Medulla oblongata (tissue), 1 donor: ENCODE measurements at regions not wholly inside any gene's neighbourhood (a gene's known extent, or its start where the extent isn't known, plus 50 kb on each side); places are given as distances from the start of the nearest gene placed in this dataset.
A peak's percentile ranks its signal among the peaks of the same experiment; 100 is the strongest.
"Not testable (repeated sequence)": the region's sequence is repeated elsewhere in the genome, so short reads cannot be mapped to it uniquely, and the experiment has no call there.

Experiments used
- DNase-seq: peaks from one replicate; pipeline ENCODE4 v3.0.0-alpha.2; 2015; ENCODE audit errors: extremely low spot score

DNA sequence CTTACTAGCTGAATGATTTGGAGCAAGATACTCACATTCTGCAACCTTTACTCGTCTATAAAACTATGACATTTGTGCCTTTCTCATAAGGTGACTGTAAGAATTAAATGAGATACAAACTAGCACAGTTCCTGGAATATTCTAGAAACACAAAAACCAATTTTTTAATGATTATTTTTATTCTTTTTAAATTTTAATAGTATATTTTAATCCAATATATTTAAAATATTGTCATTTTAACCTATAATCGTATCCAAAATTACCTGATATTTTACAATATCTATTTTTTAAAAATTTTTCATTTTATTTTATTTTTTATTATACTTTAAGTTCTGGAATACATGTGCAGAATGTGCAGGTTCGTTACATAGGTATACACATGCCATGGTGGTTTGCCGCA, 238.1 kb downstream of the OLFM4 start:
- no peak for DNase-seq

DNA sequence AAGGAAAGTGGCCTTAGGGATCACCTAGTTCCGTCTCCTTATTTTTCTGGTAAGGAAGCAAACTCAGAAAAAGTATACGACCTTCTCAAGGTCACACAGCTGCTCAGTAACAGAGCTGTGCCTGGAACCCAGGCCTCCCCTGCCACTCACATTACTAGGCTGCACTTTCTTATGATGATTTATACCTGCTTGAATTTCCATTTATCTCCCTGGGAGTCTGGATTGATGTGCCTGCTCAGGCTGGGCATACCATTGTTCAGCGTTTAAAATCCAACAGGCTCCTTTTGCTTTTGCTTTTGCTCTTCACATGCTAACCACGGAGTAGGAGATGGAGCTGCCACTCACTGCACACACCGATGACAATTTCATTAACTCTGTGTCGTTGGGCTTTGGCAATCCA, 241.0 kb downstream of the OLFM4 start:
- no peak for DNase-seq

DNA sequence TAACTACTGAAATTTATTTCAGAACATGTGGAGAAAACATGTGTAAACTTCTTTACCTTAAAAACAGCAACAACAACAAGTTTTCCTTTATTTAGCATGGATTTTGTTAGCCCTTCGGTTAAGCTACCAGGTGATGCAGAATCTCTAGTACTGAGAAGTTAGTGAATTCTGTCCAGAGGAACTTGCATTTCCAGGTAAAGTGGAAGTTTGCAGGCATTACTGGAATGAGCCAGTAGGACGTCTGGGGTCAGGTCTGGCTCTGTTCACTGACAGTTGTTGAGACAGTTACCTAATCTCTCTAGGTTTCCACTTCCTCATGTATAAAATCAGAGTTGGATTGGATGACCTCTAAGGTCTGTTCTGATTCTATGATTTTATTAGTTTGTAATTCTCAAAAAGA, 244.3 kb downstream of the OLFM4 start:
- no peak for DNase-seq

DNA sequence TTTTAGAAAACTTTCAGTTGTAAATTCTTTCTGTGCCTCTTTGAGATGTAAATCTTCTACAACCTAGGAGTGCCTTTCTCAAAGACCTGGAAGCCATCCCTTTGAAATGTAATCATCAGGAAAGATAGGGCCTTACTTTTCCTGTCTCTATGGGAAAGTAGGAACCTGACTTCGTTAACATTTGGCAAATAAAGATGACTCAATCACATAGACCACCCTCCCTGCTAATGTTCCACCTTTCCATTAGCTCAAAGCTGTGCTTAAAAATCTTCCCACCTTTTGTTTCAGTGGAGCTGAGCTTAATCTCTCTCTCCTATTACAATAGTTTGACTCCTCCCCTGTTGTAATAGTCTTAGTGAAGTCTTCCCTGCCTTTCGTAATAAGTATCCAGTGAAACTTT, 247.7 kb downstream of the OLFM4 start:
- no peak for DNase-seq

DNA sequence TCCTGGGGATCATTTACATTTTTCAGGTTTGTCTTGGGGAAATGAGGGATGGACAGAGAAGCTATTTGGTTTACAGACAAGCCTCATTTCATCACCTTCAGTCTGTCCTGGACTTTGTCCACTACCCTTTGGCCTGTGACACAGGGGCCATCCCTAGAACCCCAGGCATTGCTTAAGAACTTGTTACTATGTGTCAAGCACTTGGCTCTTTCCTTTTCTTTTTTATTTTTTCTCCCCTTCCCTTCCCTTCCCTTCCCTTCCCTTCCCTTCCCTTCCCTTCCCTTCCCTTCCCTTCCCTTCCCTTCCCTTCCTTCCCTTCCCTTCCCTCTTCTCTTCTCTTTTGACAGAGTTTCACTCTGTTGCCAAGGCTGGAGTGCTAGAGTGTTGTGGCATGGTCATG, 253.1 kb downstream of the OLFM4 start:
- no peak for DNase-seq

DNA sequence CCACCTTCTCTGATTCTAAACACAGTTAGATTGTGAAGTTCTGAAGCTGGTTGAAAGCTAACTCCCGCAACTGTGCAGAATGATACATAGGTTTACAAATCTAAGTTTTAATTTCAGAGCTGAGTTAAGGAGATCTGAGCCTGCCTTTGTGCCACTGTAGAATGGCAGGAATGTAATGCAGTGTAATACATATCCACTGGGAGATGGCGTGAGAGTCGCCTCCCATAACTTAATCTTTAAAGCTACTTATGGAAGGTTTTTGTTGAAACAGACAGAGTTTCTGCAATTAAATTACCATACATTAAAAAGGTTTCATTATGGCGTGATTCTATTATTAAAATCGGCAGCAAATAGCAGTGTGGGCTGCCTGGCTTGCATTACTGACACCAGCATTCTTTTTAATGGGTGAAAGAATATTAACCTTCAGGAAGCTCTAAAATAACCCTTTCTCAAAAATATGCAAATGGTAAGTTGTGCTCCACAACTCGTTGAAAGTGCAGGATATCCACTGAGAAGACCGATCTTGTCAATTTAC, 257.4 kb downstream of the OLFM4 start:
- no peak for DNase-seq

DNA sequence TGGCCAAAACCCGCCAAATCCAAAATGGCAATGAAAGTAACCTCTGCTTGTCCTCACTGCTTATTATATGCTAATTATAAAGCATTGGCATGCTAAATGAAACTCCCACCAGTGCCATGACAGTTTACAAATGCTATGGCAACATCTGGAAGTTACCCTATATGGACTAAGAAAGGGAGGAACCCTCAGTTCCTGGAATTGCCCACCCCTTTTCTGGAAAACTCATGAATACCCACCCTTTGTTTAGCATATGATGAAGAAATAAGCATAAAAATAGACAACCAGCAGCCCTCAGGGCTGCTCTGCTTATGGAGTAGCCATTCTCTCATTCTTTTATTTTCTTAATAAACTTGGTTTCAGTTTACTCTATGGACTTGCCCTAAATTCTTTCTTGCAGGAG, 269.8 kb downstream of the OLFM4 start:
- no peak for DNase-seq

DNA sequence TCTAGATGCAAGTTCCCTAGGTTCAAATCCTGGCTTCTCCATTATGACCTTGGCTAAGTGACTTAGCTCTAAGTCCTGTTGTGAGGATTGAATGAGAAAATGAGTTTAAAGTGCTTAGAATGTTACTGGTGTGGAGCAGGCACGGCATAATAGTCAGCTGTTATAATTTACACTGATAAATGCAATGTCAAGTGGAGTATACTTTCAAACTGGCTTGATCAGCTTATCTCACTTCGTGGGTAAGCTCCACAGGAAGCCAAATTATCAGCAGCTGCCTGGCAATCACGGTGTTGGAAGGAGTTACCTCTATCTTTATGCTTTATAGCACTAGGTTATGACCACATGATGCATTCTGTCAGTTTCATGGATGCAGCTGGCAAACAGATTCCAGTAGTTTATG, 272.8 kb downstream of the OLFM4 start:
- no peak for DNase-seq

DNA sequence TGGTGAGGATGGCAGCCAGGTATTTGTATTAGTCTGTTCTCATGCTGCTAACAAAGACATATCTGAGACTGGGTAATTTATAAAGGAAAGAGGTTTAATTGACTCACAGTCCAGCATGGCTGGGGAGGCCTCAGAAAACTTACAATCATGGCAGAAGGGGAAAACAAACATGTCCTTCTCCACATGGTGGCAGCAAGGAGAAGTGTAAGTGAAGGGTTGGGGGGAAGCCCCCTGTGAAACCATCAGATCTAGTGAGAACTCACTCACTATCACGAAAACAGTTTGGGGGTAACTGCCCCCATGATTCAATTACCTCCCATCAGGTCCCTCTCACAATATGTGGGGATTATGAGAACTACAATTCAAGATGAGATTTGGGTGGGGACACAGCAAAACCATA, 276.8 kb downstream of the OLFM4 start:
- not testable (repeated sequence) for DNase-seq

DNA sequence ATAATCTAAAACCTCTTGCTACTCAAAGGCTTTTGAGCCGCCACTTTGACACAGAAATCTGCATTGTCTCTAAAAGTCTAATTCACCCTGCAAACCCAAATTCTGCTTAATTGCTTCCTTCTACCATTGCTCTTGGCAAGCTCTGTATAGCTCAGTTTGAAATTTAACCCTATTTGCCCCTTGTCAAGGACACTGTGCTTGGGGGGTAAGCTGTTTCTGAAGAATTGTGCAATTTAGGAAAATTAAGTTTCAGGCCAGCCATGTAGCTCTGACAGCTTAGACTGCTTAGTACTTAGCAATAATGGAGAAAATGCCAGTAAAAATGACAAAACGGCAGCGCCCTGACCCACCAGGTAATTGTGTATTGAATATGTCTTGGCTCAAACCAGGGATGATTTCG, 282.2 kb downstream of the OLFM4 start:
- no peak for DNase-seq

DNA sequence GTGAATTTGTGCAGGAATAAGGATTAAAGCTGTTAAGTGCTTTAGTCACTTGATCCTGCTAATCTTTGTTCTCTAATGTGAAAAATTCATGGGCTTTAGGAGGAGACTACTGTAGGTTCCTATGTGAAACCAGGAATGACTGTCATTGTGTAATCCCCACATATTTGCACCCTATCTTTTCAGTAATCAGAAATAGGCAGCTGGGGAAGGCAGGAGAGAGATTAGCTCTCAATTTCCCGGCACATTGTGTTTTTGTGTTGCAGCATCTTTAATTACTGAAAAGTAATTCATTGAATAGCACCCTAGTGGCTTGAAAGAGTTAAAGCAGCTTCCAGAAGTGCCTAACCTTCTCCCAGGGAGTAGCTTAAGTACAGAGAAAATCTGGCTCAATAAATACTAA, 282.9 kb downstream of the OLFM4 start:
- no peak for DNase-seq

DNA sequence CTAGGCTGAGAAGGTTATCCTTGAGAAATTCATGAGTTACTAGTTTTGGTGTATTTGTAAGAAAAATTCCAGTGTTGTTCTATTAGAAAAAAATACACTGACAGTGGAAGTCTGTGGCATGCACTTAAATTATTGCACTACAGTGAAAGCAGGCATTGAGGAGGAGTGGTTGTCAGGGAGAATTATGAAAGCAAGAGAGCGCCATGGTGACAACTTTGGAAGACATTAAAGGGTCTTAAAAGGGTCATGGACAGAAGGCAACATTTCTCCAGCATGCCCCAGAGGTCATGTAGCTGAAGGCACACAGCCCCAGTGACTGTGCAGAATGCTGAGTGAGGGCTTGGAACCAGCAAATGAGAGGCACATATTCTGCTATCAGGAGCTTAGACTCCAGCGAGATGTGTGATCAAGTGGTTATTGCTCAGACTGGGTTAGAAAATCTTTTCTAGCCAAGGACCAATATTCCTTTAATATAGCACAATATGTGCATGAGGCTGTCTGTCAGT, 292.7 kb downstream of the OLFM4 start:
- DNase-seq = no peak

DNA sequence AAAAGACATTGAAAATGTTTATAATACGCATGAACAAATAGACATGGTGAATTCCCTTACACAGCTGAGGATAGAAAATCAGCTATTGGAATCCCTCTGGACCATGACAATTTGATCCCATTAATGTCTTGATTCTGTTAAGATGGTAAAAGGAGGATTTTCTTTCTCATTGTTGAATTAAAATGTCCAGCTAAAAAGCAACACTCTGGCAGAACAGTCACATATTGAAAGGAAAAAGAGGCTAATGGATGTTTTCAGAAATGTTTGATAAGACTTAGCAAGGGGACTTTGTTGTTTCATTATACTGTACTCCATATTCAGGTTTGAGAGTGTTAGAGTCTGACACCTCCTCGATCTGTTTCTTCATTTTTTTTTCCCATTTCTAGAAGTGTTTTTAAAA, 296.0 kb downstream of the OLFM4 start:
- DNase-seq = no peak

DNA sequence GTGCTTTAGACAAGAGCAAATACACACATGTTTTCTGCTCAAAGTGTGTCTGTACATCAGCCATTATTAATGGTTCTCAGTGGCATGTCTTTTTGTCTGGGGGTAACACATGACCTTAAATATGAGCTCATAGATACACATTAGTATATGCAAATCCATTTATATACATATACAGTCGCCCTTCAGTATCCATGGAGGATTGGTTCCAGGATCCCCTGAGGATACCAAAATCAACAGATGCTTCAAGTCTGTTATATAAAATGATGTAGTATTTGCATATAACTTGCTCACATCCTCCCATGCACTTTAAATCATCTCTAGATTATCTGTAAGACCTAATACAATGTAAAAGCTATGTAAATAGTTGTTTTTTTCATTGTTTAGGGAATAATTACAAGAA, 298.1 kb downstream of the OLFM4 start:
- DNase-seq = no peak

DNA sequence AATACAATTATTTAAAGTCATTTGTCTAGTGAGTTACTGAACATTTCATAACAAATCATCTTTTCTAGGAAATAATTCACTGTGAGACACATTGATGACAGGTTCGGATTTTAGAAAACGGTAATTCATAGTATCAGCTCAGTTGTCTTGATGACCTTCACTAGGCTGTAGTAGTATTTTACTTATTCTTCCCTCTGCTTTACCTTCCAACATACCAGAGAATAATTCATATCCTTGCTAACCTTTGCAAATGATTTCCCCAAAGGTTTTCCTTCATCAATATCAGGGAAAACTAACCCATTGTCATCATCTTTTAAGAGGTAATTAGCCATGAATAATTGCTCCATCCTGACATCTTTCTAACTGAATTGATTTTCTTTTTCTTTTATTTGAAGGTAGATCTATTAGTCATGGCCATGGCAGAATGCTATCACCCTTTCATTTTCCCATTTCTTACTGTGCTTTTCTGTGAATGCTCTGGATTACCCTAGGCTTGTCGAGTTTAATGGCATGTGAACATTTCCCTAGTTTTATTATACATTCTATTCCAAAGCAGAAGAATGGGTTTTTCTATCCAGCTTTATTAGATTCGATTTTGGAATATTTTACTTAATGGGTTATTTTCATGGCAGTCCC, 299.2 kb downstream of the OLFM4 start:
- no peak for DNase-seq

DNA sequence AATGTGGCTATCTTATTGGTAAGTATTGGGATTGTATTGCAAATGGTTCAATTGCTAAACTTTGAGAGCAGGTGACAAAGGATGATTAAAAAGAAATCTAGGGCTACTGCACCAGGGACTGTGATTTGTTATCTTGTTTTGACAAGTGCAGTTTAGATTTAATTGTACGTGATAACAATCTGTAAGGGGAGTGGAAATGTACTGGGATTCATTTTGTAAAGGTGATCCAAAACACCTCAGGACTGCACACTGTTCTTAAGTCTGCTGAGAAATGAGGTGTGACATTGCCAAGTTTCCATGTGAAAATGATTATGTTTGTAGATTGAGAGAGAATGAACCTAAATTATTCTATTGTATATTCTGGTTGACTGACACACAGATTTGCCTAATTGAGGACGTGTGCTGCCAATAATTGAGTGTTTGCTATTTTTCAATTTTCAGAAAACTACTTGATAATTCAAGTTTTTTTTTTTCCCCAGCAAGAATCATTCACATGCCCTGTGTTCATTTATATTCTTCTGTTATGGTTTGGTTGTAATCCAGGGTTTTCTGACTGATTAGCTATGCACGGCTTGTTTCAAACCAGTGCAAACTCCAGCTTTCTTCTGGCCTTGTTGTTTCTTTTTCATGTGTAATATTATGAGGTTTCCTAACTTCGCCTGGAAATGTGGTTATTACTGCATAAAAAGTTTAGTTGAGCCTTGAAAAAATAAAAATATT, 308.0 kb downstream of the OLFM4 start:
- DNase-seq = no peak

DNA sequence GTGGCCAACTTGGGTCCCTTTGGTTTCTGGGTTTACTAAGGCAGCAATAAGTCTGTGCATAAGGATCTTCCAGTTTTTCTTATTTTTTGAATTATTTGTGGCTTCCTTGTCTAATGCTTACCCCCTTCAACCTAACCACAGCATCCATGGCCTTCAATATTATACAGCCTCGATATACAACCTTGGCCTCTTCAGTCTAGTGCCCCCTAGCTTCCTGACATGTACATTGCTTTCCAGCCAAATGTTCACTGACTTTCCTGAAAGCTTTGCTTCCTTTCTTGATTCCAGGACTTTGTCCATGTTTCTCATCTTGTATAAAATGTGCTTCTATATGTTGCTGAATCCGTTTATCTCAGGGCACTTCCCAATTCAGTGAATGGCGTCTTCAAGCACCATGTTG, 310.1 kb downstream of the OLFM4 start:
- no peak for DNase-seq

DNA sequence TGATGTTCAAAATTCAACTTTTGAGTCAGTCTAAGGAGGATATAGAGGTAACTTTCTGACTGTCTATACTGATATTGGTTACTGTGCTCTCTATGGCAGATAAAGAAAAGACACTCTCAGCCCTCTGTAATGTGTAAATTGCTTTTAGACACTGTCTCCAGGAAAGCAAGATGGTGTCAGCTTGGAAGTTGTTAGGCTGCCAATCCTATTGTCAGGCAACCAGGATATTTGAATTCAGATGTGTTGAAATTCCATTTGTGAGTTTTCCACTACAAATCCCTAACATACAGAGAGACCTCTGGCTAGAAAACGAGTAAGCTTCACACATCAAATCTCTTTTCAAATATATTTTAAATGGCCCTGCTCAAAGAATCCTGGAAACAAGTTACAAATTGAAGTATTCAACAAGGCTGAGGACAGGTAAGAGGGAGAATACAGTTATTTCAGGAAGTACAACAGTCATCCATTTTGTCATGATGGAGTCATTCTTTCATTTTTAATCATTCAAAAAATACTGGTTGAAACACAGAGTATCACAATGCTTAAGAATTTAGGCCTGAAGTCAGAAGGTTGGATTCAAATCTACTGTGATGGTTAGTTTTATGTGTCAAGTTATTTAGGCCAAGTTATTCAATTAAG, 312.0 kb downstream of the OLFM4 start:
- no peak for DNase-seq

DNA sequence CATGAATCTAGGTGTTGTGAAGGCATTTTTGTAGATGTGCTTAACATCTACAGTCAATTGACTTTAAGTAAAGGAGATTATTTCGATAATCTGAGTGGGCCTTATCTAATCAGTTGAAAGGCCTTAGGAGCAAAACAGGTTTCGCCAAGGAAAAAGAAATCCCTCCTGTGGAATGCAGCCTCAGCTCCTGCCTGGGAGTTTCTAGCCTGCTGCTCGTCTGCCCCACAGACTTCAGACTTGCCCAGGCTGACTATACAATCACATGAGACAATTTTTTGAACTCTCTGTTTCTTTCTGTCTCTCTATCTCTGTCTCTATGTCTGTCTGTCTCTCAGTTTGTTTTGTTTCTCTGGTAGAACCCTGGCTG, 312.5 kb downstream of the OLFM4 start:
- DNase-seq = no peak

DNA sequence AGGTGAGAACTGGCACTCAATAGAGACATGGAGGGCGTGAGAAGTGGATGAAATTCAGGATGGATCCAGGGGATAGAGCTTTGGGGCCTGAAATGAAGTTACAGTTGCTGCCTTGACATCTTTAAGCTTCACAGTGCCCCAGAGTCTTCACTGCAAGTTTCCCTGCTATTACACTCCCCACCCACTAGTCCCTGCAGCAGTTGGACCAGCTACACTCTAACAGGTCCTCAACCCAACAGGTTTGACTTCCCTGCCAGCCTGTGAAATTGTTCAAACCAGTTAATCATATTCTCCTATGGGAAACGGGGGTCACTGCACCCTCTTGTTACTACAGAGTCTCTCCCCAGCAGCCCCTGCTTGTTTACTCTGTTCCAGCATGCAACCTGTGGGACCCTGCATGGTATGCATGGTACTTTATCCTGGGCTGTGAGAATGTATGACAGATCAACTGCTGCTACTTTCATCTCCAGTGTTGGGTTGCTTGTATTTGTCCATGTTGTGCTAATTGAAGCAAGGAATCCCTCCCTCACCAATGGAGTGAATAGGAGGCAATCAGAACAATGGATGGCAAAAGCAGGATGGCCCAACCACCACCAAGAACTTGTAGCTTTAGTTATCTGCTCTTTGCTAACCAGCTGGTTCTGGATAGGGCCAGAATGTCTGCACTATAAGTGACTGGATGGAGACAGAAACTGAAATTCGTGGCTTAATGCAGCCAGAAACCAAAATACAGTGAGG, 314.2 kb downstream of the OLFM4 start:
- no peak for DNase-seq

DNA sequence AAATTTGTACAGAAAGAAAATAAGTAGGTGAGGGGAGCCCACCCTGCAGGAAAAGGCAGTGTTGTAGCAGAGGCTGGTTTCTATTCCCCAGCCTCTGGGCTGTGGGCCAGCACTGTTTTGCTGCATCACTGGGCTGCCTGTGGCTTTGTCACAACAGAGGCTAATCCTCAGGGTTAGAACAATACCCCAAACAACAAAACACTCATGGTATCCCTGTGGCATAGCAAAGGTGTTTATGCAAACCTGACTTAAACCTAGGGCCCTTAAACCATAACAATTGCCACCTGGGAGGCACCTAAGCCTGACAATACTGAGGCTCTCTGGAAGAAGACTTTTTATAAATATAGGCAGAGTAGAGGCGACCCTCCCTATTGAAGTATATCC, 314.7 kb downstream of the OLFM4 start:
- DNase-seq = peak; percentile 49

DNA sequence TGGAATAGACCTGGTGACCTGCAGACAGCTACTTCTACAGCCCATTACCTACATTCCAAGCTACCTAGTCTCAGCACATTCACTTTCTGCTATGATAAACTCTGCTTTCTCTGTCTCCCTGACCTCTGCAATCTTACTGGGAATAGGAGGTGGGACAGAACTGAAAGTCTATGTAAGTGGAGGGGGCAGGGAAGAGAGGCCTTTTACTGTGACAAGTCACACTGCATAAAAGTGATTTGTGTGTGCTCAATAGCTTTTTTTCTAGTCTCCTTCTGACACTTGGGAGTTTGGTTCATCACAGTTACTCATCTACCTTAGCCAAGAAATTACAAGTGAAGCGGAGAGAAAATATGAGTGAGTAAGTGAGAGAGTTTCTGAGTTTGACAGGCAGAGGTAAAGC, 322.4 kb downstream of the OLFM4 start:
- no peak for DNase-seq
